ENCODE measurements at regions not wholly inside any gene's neighbourhood (a gene's known extent, or its start where the extent isn't known, plus 50 kb on each side); places are given as distances from the start of the nearest gene placed in this dataset.
A peak's percentile ranks its signal among the peaks of the same experiment; 100 is the strongest.

- peak; percentile 54 for DNase-seq
Observed at GRCh38 chr18:67219821-67220220, 296.7 kb downstream of the DSEL start.

GRCh38 chr18:67218556-67218955, 298.0 kb downstream of the DSEL start:
- DNase-seq, result no peak

GRCh38 chr18:67217551-67218166, 298.9 kb downstream of the DSEL start:
- peak; percentile 78 for DNase-seq

GRCh38 chr18:67216846-67217245, 299.7 kb downstream of the DSEL start:
- DNase-seq, result no peak

GRCh38 chr18:67215686-67216085, 300.8 kb downstream of the DSEL start:
- DNase-seq, result no peak

- DNase-seq, result no peak
Observed at GRCh38 chr18:67211646-67212045, 304.9 kb downstream of the DSEL start.

- DNase-seq, result no peak
Observed at GRCh38 chr18:67200665-67201064, 315.9 kb downstream of the DSEL start.

- peak; percentile 74 for DNase-seq
Observed at GRCh38 chr18:67199993-67200617, 316.4 kb downstream of the DSEL start.

- peak; percentile 8 for DNase-seq
Observed at GRCh38 chr18:67194886-67195285, 321.6 kb downstream of the DSEL start.

GRCh38 chr18:67192535-67192934, 324.0 kb downstream of the DSEL start:
- no peak for DNase-seq

- no peak for DNase-seq
Observed at GRCh38 chr18:67183398-67183797, 333.1 kb downstream of the DSEL start.

- DNase-seq, result no peak
Observed at GRCh38 chr18:67179726-67180125, 336.8 kb downstream of the DSEL start.

GRCh38 chr18:67159662-67160061, 356.9 kb downstream of the DSEL start:
- no peak for DNase-seq

- DNase-seq, result no peak
Observed at GRCh38 chr18:67154979-67155378, 361.5 kb downstream of the DSEL start.

- no peak for DNase-seq
Observed at GRCh38 chr18:67151366-67151765, 365.2 kb downstream of the DSEL start.

- DNase-seq, result no peak
Observed at GRCh38 chr18:67145586-67146292, 370.8 kb downstream of the DSEL start.

- no peak for DNase-seq
Observed at GRCh38 chr18:67144329-67144728, 372.2 kb downstream of the DSEL start.

GRCh38 chr18:67143028-67143427, 373.5 kb downstream of the DSEL start:
- no peak for DNase-seq

GRCh38 chr18:67142604-67143003, 373.9 kb downstream of the DSEL start:
- DNase-seq, result no peak

- DNase-seq, result no peak
Observed at GRCh38 chr18:67140495-67140894, 376.0 kb downstream of the DSEL start.

- no peak for DNase-seq
Observed at GRCh38 chr18:67139899-67140298, 376.6 kb downstream of the DSEL start.

- DNase-seq, result no peak
Observed at GRCh38 chr18:67135981-67136380, 380.5 kb downstream of the DSEL start.

GRCh38 chr18:67134911-67135310, 381.6 kb downstream of the DSEL start:
- DNase-seq, result no peak

- DNase-seq, result no peak
Observed at GRCh38 chr18:67133669-67134068, 382.9 kb downstream of the DSEL start.
